Ammon's horn (tissue), 1 donor: ENCODE measurements at regions not wholly inside any gene's neighbourhood (a gene's known extent, or its start where the extent isn't known, plus 50 kb on each side); places are given as distances from the start of the nearest gene placed in this dataset.

Experiments used
- DNase-seq: peaks from one replicate; pipeline ENCODE4 v3.0.0-alpha.2; 2016; ENCODE audit warnings: low spot score

- no peak for DNase-seq
Observed at GRCh38 chrX:36927712-36928111, 80.5 kb upstream of the FAM47C start.

DNA sequence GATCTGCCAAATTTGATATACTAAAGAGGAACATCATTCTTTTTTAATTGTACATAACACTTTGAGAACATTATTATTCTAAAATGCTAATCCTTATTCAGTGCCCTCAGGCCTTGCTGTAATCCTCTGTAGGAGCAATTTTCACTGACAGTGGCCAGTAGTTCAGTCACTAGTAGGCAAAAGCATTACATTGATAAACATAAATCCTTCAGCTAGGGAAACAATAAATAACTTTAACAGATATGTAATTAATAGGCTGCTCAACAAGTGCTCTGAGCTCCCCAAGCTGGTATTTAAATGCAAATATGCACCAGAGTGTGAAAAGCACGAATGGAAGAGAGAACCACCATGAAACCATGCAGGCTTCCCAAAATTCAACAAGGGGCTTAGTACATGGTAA lies 77.7 kb upstream of the FAM47C start:
- no peak for DNase-seq

- DNase-seq: no peak
Observed at GRCh38 chrX:36947214-36947613, 61.0 kb upstream of the FAM47C start.

GRCh38 chrX:36950495-36951253 lies 57.5 kb upstream of the FAM47C start:
- no peak for DNase-seq

DNA sequence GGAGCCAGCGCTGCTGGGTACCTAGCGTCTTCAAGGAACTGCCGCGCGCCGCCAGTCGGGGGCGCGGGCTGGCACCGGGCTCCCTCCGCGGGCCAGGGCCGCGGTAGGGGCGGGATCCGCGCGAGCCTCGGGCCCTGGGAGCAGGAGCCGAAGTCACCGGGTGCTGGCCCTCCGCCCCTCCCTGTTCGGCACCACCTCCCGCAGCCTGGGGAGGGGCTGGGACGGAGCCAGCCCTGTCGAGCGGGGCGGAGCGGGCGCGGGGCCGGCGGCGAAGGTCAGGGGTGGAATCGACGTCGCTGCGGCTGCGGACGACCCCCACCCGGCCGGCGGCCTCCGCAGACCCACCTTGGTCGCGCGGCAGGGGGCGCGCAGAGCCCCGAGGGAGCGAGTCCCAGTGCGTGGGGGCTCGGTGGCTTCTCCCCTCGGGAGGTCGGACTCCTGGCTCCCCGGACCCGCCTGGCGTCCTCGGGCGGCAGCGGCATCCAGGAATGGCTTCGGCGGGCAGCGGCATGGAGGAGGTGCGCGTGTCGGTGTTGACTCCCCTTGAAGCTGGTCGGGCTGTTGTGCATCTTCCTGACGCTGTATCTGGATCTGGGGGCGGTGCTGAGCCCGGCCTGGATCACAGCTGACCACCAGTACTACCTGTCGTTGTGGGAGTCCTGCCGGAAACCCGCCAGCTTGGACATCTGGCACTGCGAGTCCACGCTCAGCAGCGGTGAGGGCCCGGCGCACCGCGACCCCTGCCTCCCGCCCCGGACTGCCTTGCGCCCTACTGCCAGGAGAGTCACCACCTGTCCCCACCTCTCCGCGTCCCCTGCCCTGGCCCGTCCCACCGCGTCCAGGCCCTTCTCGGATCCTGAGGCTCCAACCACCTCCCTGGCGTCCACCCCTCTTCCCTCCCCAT lies 50.5 kb upstream of the FAM47C start:
- no peak for DNase-seq
